ENCODE measurements at regions not wholly inside any gene's neighbourhood (a gene's known extent, or its start where the extent isn't known, plus 50 kb on each side); places are given as distances from the start of the nearest gene placed in this dataset.

GRCh38 chr13:89965252-89965651, 1382.2 kb upstream of the MIR17HG start:
- no peak for DNase-seq (ENCODE audit: low read depth)

DNA sequence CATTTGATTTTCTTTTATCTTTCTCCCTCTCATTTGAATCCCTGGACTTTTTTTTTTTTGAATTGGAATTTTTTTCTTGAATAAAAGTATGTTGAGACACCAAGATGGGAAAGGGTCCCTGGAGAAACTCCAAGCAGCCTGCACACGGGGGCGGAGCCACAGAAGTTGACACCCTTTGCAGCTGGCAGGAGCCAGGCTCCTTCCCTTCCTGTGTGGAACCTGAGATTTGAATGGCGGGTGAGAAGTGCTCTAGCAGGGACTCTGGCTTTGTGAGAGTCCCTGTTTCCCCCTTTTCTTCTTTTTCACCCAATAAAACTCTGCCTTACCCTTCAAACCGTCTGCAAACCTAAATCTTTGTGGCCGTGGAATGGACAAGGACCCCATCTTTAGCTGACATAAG, 1381.0 kb upstream of the MIR17HG start:
- no peak for DNase-seq (ENCODE audit: low read depth)

GRCh38 chr13:89967701-89968100, 1379.8 kb upstream of the MIR17HG start:
- DNase-seq (ENCODE audit: low read depth): no peak

GRCh38 chr13:89968470-89968869, 1379.0 kb upstream of the MIR17HG start:
- DNase-seq (ENCODE audit: low read depth): no peak

GRCh38 chr13:89970353-89970709, 1377.2 kb upstream of the MIR17HG start:
- DNase-seq (ENCODE audit: low read depth): no peak

GRCh38 chr13:89977203-89977602, 1370.3 kb upstream of the MIR17HG start:
- no peak for DNase-seq (ENCODE audit: low read depth)

DNA sequence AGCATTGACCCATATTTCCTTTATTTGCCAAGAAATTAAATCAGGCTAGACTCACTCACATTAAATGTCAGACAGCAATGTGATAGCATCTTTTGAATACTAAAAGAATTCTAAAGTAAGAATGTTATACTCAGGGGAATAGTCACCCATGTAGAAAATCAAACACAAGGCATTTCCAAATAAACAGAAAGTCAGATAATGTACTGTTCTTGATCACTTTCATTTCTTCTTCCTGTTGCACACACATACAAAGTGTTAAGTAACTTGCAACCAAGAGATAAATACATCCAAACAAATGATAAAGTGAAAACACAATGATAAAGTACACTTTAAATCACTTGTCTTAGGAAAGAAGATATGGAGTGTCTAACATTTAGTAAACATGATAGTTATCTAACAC, 1366.6 kb upstream of the MIR17HG start:
- no peak for DNase-seq (ENCODE audit: low read depth)

GRCh38 chr13:89982407-89983095, 1364.9 kb upstream of the MIR17HG start:
- DNase-seq (ENCODE audit: low read depth): no peak

- DNase-seq (ENCODE audit: low read depth): no peak
These were observed 1359.3 kb upstream of the MIR17HG start for GRCh38 chr13:89988206-89988605.

- DNase-seq (ENCODE audit: low read depth): no peak
These were observed 1343.9 kb upstream of the MIR17HG start for GRCh38 chr13:90003566-90003965.

DNA sequence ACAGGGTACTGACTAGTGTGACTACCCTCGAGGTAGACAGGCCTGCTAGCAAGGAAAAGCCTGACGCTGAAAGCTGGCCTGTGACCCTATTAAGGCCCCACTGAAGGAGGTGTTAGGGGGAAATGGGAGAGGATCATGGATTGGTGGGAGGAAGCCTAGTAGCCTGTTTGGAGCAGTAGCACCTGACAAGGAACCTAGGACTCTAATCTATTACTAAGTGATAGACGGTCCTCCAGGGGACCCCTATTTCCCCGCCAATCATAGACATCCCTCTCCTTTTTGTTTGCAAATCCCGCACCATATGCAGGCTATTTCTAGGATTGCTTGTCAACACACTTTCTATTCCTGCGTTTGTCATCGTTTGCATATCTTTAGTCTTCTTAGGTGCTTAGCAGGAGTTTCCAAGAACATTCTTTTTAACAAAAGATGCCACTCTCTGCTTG, 1338.8 kb upstream of the MIR17HG start:
- DNase-seq (ENCODE audit: low read depth): no peak

DNA sequence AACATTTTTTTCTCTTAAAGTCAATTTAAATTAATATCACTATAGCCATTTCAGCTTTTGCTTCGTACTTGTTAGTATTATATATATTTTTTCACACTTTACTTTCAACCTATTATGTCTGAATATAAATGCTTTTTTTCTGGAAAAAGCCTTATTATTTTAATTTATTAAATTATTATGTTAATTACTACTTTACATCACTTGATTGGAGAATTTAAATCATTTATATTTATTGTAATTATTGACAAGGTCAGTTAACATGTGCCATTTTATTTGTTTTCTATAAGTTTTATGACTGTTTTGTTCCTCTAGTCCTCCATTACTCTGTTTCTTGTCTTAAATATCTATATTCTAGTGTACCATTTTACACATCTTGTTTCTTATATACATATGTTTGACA, 1333.4 kb upstream of the MIR17HG start:
- DNase-seq (ENCODE audit: low read depth): no peak

DNA sequence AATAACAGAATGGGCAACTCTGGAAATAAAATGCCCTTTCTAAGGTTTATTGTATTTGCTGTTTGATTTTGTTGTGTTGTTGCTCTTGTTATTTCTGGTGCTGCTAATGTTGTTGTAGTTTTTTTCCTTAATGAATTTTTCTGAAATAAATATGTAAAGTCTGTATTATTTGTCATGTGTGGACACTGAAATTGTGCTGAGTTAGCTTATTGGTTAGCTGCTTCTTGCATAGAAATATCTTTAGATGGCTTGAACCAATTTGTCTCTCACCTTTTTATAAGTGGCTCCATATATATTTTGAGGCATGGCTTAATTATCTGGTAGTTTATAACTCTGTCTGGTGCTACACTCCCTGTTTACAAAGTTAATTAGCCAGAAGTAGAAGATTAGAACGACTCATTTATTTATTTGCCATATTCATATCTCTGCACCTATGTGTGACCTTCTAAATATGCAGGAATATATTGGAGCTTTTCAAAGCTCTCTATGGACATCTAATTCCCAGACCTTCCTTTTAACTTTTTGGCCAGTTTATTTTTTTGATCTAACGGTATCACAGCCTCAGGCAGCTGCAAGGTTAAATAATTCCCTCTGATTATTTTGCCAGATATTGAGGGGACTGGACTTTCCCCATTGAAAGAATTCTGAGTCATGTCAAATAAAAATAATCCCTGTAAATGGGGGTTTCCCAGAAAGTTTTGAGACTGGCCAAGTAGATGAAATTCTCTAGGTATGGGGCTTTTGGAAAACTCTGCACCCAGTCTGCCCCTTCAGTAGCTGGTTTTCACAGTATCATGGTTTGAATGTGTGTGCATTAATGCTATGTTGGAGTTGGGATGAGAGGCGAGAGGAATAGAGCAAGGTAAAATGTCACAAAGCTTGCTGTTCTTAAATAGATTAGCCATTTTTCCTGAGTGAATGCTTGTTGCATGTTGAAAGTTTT, 1331.7 kb upstream of the MIR17HG start:
- DNase-seq (ENCODE audit: low read depth): no peak

DNA sequence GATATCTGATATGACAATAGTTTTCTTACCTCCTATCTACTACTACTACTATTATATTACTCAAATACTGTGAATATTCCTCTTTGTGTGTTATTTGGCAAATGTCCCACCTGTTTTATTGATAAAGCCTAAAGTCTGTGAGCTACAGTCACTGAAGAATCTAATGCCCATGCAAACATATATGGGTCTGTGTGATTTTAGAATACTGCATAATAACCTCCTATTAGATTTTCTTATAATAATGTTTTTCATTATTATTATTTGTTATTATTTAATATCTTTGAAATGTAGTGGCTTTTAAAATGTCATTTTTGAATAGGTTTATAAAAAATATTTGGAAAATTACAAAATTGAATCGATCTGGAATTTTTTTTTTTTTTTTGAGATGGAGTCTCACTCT, 1330.8 kb upstream of the MIR17HG start:
- DNase-seq (ENCODE audit: low read depth): no peak

DNA sequence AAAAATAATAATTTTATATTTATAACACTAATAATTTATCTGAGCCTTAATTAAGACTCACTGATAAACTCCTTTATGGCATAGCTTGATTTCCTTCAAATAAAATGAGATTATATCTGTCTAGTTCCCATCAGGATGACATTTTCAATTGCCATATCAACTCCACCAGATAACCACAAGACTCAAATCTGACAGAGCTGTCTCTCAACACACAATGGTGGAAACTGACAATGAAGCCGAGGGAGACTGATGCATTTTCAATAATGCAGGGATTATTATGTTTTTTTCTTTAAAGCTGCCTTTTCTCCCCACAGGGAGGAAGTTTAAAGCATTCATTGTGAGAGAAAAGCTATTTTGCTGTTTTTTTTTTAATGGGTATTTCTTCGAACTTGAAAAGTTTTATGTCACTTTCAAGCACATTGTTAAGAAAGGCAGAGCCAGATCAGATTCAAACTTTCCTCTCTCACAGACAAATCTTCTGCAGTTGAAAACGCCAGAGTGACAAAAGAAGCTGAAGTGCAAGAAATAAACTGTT, 1326.9 kb upstream of the MIR17HG start:
- DNase-seq (ENCODE audit: low read depth): no peak

DNA sequence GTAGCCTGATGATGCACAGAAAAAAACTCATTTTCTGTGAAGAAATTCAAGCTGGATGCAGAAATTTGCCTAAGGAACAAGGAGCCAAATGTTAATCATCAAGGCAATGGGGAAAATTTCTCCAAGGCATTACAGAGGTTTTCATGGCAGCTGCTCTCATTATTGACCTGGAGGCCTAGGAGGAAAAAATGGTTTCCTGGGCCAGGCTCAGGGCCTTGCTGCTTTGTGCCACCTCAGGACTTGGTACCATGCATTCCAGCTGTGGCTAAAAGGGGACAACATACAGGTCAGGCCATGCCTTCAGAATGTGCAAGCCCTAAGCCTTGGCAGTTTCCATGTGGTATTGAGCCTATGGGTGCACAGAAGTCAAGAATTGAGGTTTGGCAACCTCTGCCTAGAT, 1320.1 kb upstream of the MIR17HG start:
- no peak for DNase-seq (ENCODE audit: low read depth)

DNA sequence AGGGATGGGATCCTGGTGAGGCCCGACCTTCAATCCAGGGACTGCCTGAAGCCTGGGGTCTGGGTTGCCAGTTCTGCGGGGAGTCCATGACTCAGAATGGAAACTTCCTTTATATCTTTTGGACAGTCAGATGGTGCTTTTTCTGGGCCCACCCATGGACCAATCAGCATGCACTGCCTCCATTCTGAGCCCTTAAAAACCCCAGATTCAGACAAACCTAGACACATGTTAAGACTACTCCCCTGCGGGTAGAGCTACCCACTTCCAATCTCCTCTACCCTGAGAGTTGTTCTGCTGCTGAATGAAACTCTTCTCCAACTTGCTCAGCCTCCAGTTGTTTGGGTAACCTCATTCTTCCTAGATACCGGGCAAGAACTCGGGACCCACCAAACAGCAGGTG, 1315.2 kb upstream of the MIR17HG start:
- DNase-seq (ENCODE audit: low read depth): no peak

DNA sequence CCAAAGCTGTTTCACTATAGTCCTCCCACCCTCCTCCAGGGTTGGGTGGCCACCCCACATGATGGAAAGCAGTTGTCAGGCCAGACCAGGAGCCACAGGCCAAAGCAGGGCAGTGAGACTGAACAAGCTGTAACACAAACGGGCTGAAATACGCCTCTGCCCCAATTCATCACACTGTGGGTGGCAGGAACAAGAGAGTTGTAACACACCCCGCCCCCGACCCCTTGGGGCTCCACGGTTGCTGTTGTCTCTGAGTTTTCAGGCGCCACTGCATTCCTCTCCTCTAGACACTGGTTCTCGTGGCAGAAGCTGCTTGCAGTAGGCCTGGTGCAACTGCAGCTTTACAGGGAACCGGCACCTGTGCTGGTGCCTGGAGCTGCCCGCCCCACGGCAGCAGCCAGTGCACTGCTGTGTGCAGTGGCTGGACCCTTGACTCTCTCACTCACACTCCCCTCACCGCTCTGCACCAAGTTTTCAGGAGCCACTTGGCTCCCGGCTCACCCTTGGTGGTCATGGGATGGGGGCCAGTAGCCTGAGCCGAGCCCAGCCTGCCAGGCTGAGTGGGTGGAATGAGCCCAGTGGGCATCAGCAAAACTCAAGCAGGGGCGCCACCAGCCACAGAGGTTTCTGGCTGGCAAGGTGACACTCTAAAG, 1314.5 kb upstream of the MIR17HG start:
- no peak for DNase-seq (ENCODE audit: low read depth)

- DNase-seq (ENCODE audit: low read depth): no peak
These were observed 1308.0 kb upstream of the MIR17HG start for GRCh38 chr13:90039516-90039915.

DNA sequence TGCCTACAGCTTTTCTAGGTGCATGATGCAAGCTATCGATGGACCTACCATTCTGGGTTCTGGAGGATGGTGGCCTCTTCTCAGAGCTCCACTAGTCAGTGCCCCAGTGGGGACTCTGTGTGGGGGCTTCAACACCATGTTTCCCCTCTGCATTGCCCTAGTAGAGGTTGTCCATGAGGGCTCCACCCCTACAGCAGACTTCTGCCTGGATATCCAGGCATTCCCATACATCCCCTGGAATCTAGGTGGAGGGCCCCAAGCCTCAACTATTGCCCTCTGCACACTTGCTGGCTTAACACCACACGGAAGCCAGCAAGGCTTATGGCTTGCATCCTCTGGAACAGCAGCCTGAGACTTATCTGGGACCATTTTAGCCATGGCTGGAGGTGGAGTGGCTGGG, 1299.9 kb upstream of the MIR17HG start:
- no peak for DNase-seq (ENCODE audit: low read depth)

GRCh38 chr13:90049989-90050671, 1297.4 kb upstream of the MIR17HG start:
- DNase-seq (ENCODE audit: low read depth): no peak

GRCh38 chr13:90055121-90055520, 1292.4 kb upstream of the MIR17HG start:
- DNase-seq (ENCODE audit: low read depth): no peak

Data from forelimb muscle (tissue), 1 donor.